HG02610 (cell line): ENCODE measurements at regions not wholly inside any gene's neighbourhood (a gene's known extent, or its start where the extent isn't known, plus 50 kb on each side); places are given as distances from the start of the nearest gene placed in this dataset.
"Not testable (repeated sequence)": the region's sequence is repeated elsewhere in the genome, so short reads cannot be mapped to it uniquely, and the experiment has no call there.

Source experiments
- ATAC-seq: cut with Tn5 transposase; IDR thresholded peaks from one replicate; pipeline ENCODE4 v1.9.1; 2021; ENCODE audit warnings: mild to moderate bottlenecking, moderate library complexity; ENCODE audit not compliant: unreplicated experiment

GRCh38 chrX:9370893-9371292 is 94.0 kb upstream of the TBL1X start:
- ATAC-seq: no peak

DNA sequence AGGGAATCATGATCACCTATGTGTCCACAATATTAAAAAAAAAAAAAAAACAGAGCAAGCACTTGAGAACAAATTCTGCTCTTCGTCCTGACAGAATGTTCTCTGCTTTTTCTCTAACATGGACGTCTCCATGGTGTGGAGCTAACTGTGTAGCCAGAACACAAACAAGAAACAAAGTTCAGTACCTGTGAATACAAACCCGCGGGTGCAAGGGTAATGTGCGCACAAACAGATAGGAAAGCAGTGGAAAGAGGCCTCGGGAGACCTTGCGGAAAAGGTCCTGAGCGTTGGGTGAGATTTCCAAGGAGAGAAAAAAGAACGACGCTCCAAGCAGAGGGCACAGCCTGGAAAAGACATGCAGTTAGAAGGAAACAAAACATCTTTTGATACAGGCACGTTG is 92.0 kb upstream of the TBL1X start:
- no peak for ATAC-seq

- no peak for ATAC-seq
These were observed 91.1 kb upstream of the TBL1X start for GRCh38 chrX:9373789-9374188.

DNA sequence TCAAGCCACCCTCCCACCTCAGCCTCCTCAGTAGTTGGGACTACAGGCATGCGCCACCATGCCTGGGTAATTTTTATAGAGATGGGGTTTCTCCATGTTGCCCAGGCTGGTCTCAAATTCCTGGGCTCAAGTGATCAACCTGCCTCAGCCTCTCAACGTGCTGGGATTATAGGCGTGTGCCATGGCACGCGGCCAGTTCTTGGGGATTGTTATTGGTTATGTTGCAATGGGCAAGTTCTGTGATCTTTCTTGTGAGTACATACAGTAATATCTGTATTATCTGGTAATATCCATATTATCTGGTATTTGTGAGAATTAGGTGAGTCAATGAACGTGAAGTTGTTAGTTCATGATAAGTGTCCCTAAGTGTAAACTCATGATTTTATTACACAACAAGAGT is 90.3 kb upstream of the TBL1X start:
- ATAC-seq: no peak

- ATAC-seq: no peak
These were observed 88.7 kb upstream of the TBL1X start for GRCh38 chrX:9376111-9376510.

- not testable (repeated sequence) for ATAC-seq
These were observed 87.6 kb upstream of the TBL1X start for GRCh38 chrX:9377216-9377615.

DNA sequence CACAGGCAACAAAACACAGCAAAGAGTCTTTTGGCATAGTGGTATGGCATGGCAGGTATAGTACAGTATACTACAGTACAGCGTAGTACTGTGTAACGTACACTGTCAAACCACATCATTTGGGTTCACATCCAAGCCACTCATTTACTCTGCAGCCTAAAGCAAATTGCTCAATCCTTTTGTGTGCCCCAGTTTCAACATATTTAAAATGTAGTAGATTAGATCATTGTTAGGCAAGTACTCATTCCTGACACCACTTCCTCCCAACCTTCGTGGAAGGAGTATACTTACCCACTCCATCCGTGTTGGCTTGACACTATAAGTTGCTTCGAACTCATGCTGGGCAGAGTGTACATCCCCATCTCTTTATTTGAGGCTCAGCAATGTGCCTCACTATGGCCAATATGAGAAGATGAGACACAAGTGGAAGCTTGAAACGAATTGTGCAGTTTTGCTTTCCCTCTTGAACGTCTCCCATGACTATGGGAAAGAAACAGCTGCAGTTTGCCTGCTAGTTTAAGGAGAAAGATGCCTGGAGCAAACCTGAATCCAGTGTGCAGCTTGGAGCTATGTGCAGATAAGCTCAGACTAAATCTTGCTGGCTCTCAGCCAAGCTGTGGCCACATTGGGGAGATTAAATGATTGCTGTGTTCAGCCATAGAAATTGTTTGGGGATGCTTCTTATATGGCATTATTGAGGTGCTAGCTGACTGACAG is 85.7 kb upstream of the TBL1X start:
- ATAC-seq: no peak

- ATAC-seq: no peak
These were observed 84.9 kb upstream of the TBL1X start for GRCh38 chrX:9379697-9380551.

DNA sequence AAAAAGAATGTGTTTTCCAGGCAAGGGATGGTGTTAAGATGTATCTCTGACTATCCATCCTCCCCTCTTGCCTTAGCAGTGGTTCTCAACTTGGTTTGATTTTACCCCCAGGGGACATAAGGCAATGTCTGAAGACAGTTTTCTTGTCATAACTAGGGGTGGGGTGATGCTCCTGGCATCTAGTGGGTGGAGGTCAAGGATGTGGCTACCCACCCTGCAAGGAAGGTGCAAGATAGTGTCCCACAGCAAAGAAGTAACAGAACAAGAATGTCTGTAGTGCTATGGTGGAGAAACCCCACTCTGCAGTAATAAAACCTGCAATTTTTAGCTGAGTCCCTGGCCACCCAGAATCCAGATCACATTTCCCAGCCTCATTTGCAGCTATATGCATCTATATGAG is 81.2 kb upstream of the TBL1X start:
- ATAC-seq: no peak

DNA sequence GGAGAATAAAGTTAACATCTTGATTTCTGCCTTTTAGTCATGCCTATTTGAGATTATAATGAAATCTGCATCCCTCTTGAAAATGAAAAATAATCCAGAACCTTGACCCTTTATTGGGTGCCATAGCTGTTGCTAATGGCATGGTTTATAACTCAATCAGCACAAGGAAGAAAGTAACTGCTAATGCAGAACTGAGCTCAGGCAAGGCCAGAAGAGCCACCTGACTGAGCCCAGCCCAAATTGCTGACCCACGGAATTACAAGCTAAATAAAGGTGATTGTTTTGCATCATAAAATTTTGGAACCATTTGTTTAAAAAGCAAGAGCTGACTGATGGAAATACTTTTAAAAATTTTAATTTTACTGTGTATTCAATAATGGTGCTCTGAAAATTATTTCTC is 76.4 kb upstream of the TBL1X start:
- no peak for ATAC-seq

DNA sequence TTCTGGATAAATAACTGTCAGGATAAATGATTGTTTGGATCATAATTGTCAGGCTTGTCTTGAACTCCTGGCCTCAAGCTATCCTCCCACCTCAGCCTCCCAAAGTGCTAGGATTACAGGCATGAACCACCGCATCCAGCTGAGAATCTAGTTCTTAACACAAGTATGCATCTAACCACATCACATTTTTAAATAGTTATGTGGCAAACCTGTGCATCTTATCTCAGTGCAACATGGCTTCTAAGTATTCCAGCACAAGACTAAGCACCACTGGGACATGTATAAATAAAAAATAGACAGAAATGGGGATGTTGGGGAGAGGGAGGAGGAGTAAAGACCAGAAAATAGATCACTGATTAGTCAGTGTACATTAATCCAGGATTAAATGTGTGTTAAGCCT is 74.7 kb upstream of the TBL1X start:
- ATAC-seq: no peak

DNA sequence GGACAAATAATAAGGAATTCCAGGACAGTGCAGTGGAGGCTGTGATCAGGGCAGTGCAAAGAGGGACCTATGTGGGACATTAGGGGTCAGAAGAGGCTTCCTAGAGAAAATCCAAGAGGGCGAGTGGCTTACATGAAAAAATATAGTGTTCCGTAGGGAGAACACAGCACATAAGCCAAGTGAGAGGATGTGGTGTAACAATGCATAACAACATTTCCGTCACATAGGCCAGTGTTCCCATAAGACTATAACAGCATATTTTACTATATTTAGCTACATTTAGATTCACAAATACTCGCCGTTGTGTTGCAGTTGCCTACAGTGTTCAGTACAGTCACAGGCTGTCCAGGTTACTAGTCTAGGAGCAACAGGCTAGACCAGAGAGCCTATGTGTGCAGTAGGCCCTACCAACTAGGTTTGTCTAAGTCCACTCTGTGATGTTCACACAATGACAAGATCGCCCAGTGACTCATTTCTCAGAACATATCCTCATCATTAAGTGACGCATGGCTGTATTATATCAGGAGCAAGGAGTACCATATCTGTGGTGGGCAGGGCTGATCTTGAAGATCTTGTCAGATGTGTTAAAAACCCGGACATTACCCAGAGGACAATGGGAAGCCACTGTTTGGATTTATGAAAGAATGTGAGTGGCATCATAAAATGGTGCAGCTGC is 74.0 kb upstream of the TBL1X start:
- ATAC-seq: no peak

GRCh38 chrX:9392445-9392844 is 72.4 kb upstream of the TBL1X start:
- ATAC-seq: no peak

- no peak for ATAC-seq
These were observed 71.3 kb upstream of the TBL1X start for GRCh38 chrX:9393571-9393970.

- ATAC-seq: no peak
These were observed 70.6 kb upstream of the TBL1X start for GRCh38 chrX:9394212-9394611.

DNA sequence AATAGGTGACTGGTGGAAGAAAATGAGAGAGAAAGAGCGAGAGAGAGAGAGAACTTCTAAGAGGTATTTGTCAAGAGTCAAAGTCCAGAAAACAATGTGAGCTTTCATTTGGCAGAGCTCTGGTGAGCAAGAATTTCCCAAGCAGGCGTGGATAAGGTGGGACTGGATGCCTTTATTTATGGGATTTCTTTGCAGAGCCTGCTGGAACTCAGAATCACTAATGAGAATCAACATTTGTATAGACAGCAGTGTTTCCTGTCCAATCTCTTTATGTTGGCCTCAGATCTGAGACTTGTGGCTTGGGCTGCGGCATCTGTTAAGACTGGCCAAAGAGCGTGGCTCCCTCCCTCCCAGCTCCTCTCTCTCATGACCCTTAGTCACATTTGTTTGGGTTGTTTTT is 67.9 kb upstream of the TBL1X start:
- no peak for ATAC-seq

DNA sequence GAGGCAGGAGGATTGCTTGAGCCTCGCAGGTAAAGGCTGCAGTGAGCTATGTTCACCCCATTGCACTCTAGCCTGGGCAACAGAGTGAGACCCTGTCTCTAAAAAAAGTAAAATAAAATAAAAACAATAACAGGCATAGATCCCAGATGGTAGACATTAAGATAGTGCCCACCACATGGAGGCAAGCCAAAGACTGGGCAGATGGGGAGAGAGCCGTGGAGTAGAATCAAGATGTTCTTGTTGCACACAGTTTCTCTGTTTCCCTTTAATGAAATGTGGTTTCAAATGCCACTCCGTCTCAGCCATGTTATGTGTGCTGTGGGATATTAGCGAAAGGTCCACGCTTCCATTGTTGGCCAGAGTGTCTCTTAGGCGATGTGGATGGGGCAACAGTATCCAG is 63.8 kb upstream of the TBL1X start:
- ATAC-seq: no peak

GRCh38 chrX:9403374-9403773 is 61.5 kb upstream of the TBL1X start:
- ATAC-seq: no peak

DNA sequence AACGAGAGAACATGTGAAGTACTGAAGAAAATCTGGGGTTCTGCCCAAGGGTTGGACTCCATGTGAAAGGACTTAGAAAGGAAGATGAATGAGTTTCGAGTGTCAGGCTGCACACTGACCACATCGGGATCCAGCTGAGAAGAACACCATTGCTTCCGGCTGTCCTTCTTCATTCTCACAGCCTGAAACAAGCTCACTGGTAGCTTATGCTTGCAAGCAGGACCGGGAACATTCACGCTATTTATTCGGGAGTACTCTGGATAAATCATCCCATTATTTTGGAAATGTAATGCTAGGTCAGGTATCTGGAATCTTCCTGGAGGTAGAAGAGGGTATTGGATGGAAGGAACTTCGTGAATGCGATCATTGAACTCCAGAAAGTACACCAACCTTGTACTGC is 59.2 kb upstream of the TBL1X start:
- not testable (repeated sequence) for ATAC-seq

GRCh38 chrX:9410889-9411288 is 54.0 kb upstream of the TBL1X start:
- not testable (repeated sequence) for ATAC-seq

DNA sequence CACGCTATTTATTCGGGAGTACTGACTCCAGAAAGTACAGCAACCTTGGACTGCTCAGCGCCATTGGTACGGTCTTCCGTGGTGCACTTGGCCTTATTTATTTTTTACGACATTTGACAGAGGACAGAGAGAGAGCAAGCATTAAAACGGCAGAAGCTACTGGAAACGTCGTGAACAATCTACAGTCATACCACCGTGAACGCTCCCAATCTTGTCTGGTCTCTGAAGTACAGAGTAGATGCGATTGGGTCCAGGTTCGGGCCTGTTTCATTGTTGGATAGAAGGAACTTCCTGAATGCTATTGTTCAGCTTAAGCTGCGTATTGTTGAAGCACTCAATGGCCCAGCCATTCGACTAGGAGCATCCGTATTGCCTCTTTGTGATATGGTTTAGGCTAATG is 53.2 kb upstream of the TBL1X start:
- not testable (repeated sequence) for ATAC-seq

GRCh38 chrX:9414416-9414815 is 50.4 kb upstream of the TBL1X start:
- ATAC-seq: no peak
